Stomach (tissue), 8 donors: ENCODE measurements at regions not wholly inside any gene's neighbourhood (a gene's known extent, or its start where the extent isn't known, plus 50 kb on each side); places are given as distances from the start of the nearest gene placed in this dataset.

ENCODE experiments used
- DNase-seq, 2 donors: peaks; one replicate each; pipeline versions ENCODE4 v3.0.0 to v3.0.0-alpha.2; 2013 to 2019
- H3K27ac ChIP-seq, 5 donors: fragments of 200-600 bp in 4 of 5; sonication (generic) in 4 of 5; one replicate each; pipeline ENCODE4 v1.5.1; 2013 to 2019; ENCODE audit warnings: mild to moderate bottlenecking in 1 of 5, moderate library complexity in 1 of 5
- H3K27me3 ChIP-seq, 3 donors: fragments of 200-600 bp; sonication (generic); one replicate each; pipeline ENCODE4 v1.5.1; 2017 to 2019; ENCODE audit warnings: mixed run types in 1 of 3
- H3K36me3 ChIP-seq, 4 donors: fragments of 200-600 bp; sonication (generic); 1 replicate in 3 of 4; 2 replicates in 1 of 4; pipeline ENCODE4 v1.5.1; 2016 to 2019
- H3K4me1 ChIP-seq, 4 donors: fragments of 200-600 bp; sonication (generic); one replicate each; pipeline ENCODE4 v1.5.1; 2016 to 2019
- H3K4me3 ChIP-seq, 4 donors: fragments of 200-600 bp; sonication (generic) in 3 of 4; one replicate each; pipeline ENCODE4 v1.5.1; 2016 to 2019; ENCODE audit warnings: mild to moderate bottlenecking in 1 of 4
- H3K9me3 ChIP-seq, 4 donors: fragments of 200-600 bp; sonication (generic); one replicate each; pipeline ENCODE4 v1.5.1; 2016 to 2019
- CTCF ChIP-seq, 7 experiments: fragments of 450-650 bp in 4 of 7; fragments of 200-600 bp in 3 of 7; sonication (generic) in 3 of 7; IDR thresholded peaks; one replicate each; pipeline ENCODE4 v1.5.1; 2016 to 2019; ENCODE audit warnings: antibody characterized with exemption in 7 of 7, control low read depth in 2 of 7, mild to moderate bottlenecking in 1 of 7
- EP300 ChIP-seq: sonication (generic); formaldehyde crosslinking; IDR thresholded peaks from one replicate; pipeline ENCODE4 v1.6.1; 2017; ENCODE audit warnings: antibody characterized with exemption
- POLR2A ChIP-seq, 4 donors: fragments of 450-650 bp; IDR thresholded peaks; one replicate each; pipeline ENCODE4 v1.6.1; 2016; ENCODE audit warnings: antibody characterized with exemption in 4 of 4, control low read depth in 2 of 4, mild to moderate bottlenecking in 1 of 4, moderate library complexity in 1 of 4
- POLR2AphosphoS5 ChIP-seq, 3 donors: sonication (generic); formaldehyde crosslinking; IDR thresholded peaks; one replicate each; pipeline ENCODE4 v1.6.1; 2016; ENCODE audit warnings: antibody characterized with exemption in 3 of 3
- WGBS, 5 donors: extraction: QIAGEN DNeasy Blood & Tissue Kit in 3 of 5; methylation state at CpG; one replicate each; pipeline versions ENCODE4 v1.1.5 to v1.1.7; 2013 to 2018; 5-methylcytosine and 5-hydroxymethylcytosine counted together
- intact Hi-C: fragments of 100-400 bp; cut with DNase I; formaldehyde crosslinking; loops from one replicate; pipeline ENCODE4 v1.15.1; 2023; ENCODE audit warnings: low total_unique reads
- donor health status: healthy with polysubstance abuse.
- donor health status: Bipolar disorder and iron deficiency.
- donor health status: healthy.

DNA sequence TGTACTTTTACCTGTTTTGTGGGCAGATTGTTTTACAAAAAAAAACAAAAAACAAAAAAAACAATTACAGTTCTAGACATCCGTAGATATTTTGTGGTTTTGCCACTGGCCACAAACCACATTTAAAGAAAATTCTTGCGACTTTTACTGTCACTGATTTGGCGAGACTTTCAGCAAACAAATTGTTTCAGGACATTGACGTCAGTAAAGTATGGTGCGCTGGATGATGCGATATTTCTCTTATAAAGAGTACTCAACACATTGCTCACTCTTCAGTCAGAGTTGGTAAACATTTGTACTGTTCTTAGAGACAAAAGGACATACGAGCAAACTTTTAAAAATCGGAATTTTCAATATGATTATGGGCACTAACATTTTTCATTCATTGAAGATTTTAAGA is 229.8 kb downstream of the HAO1 start:
- intact Hi-C loops = no loop called here
- H3K4me3 ChIP-seq = no peak overlapping the region
- TF ChIP-seq POLR2AphosphoS5 (IDR thresholded peaks at IDR 0.05) (no peak), EP300 (no peak), CTCF (IDR thresholded peaks at IDR 0.05) (no peak), POLR2A (IDR thresholded peaks at IDR 0.05) (no peak)
- no peaks in the 10 kb centered on the region for H3K36me3 ChIP-seq
- H3K27ac ChIP-seq = no peak overlapping the region
- DNase-seq = no peak
- no peaks in the 10 kb centered on the region for H3K4me1 ChIP-seq
- no peaks in the 10 kb centered on the region for H3K27me3 ChIP-seq
- WGBS, 5 donors = 81 to 87% (median 84%) methylated on average over 8 of the region's 8 CpGs
- H3K9me3 ChIP-seq = no peaks in the 10 kb centered on the region

GRCh38 chr20:7712661-7713060 is 227.6 kb downstream of the HAO1 start:
- H3K4me1 ChIP-seq = no peaks in the 10 kb centered on the region
- DNase-seq = no peak
- no peak for TF ChIP-seq POLR2AphosphoS5 (IDR thresholded peaks at IDR 0.05)
- TF ChIP-seq EP300 = no peak
- no peak for TF ChIP-seq CTCF (IDR thresholded peaks at IDR 0.05)
- TF ChIP-seq POLR2A (IDR thresholded peaks at IDR 0.05) = no peak
- H3K27me3 ChIP-seq = no peaks in the 10 kb centered on the region
- no peaks in the 10 kb centered on the region for H3K36me3 ChIP-seq
- intact Hi-C loops = no loop called here
- no peaks in the 10 kb centered on the region for H3K9me3 ChIP-seq
- WGBS, 5 donors = 69 to 83% (median 78%) methylated on average over 1 of the region's 1 CpG
- H3K4me3 ChIP-seq = no peak overlapping the region
- H3K27ac ChIP-seq = no peak overlapping the region

- H3K4me1 ChIP-seq = no peaks in the 10 kb centered on the region
- peak in 1 of 2 donors; percentile 52 for DNase-seq
- TF ChIP-seq EP300 (no peak), POLR2AphosphoS5 (IDR thresholded peaks at IDR 0.05) (no peak), CTCF (IDR thresholded peaks at IDR 0.05) (no peak), POLR2A (IDR thresholded peaks at IDR 0.05) (no peak)
- no peaks in the 10 kb centered on the region for H3K9me3 ChIP-seq
- no peaks in the 10 kb centered on the region for H3K36me3 ChIP-seq
- intact Hi-C loops = no loop called here
- no peak overlapping the region for H3K27ac ChIP-seq
- H3K4me3 ChIP-seq = no peak overlapping the region
- no peaks in the 10 kb centered on the region for H3K27me3 ChIP-seq
- WGBS, 5 donors = 0 to 29% (median 28%) methylated on average over 1 of the region's 1 CpG
Measured at GRCh38 chr20:7714549-7714948, 225.7 kb downstream of the HAO1 start.

DNA sequence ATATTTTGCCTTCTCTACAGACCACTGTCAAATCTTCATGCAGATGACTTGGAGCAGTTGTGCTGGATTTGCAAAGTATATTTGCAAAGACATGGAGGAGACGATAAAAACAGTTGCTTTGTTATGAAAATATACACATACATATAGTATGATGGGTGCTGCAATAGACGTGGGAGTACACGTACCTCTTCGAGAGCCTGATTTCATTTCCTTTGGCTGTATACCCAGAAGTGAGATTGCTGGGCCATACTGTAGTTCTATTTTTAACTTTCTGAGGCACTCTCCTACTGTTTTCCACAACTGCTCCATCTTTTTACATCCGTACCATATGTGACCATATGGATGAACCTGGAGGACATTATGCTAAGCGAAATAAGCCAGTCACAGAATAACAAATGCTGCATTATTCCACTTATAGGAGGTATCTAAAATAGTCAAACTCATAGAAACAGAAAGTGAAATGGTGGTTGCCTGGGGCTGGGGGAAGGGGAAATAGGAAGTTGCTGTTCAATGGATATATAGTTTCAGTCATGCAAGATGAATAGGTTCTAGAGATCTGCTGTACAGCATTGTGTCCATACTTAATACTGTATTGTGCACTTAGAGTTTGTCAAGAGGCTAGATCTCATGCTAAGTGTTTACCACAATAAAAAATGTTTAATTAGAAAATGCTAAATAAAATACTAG is 223.8 kb downstream of the HAO1 start:
- intact Hi-C loops = no loop called here
- Histone ChIP-seq H3K27ac (no peak overlapping the region), H3K9me3 (no peaks in the 10 kb centered on the region), H3K36me3 (no peaks in the 10 kb centered on the region), H3K4me3 (no peak overlapping the region), H3K4me1 (no peaks in the 10 kb centered on the region), H3K27me3 (no peaks in the 10 kb centered on the region)
- 61 to 80% (median 77%) methylated on average over 6 of the region's 6 CpGs for WGBS, 5 donors
- DNase-seq = no peak
- TF ChIP-seq POLR2A (IDR thresholded peaks at IDR 0.05) (no peak), CTCF (IDR thresholded peaks at IDR 0.05) (no peak), POLR2AphosphoS5 (IDR thresholded peaks at IDR 0.05) (no peak), EP300 (no peak)
